ENCODE measurements at regions not wholly inside any gene's neighbourhood (a gene's known extent, or its start where the extent isn't known, plus 50 kb on each side); places are given as distances from the start of the nearest gene placed in this dataset.

GRCh38 chr4:10183462-10183861, 66.9 kb upstream of the WDR1 start:
- H3K4me3 ChIP-seq, result no peak overlapping the region
- H3K4me2 ChIP-seq (ENCODE audit: control insufficient read depth, insufficient read depth), result no peak overlapping the region
- no peaks in the 10 kb centered on the region for H3K27me3 ChIP-seq (replicated peaks in 1 of 2; ENCODE audit: control insufficient read depth in 2 of 2, insufficient read depth in 2 of 2, low read length in 1 of 2)
- FAIRE-seq (no peak), ATAC-seq (no peak), DNase-seq (ENCODE audit: low read depth, low spot score) (no peak)
- no peak overlapping the region for H2AFZ ChIP-seq (ENCODE audit: control insufficient read depth, low read depth, low read length)
- no peak overlapping the region for H3K27ac ChIP-seq (ENCODE audit: control insufficient read depth, insufficient read depth)
- 0% methylated on average over 1 of the region's 1 CpG for WGBS (ENCODE audit: insufficient coverage, insufficient replicate concordance, low lambda C conversion rate, missing lambda C conversion rate)
- POLR2A ChIA-PET, result no interaction called here
- RAD21 ChIA-PET (ENCODE audit: unreplicated experiment), result no interaction called here
- H4K20me1 ChIP-seq (ENCODE audit: control insufficient read depth, insufficient read depth), result no peaks in the 10 kb centered on the region
- H3K36me3 ChIP-seq (ENCODE audit: control insufficient read depth in 2 of 2, insufficient read depth in 2 of 2, low read length in 1 of 2), result no peaks in the 10 kb centered on the region
- intact Hi-C loops (cut with micrococcal nuclease; ENCODE audit: unreplicated experiment) (no loop called here), in situ Hi-C loops (cut with MboI) (no loop called here)
- H3K79me2 ChIP-seq (ENCODE audit: control insufficient read depth, insufficient read depth, low read length), result no peaks in the 10 kb centered on the region
- BruUV-seq (replicated peaks), result no TSS peak
- H3K9ac ChIP-seq (ENCODE audit: control insufficient read depth, insufficient read depth, low read length), result no peak overlapping the region
- CTCF ChIA-PET, result interaction anchor here (1.4 kb wide), 1 partner anchor 16 kb away, joined by 3 read pairs; no protein-coding TSS in a partner anchor
- peaks cover 7% of the 10 kb centered on the region; the same call in 1 of the 2 replicates for H3K4me1 ChIP-seq (ENCODE audit: control insufficient read depth, insufficient read depth, low read length)
- SMC1A ChIA-PET (ENCODE audit: uncharacterized antibody, unreplicated experiment), result no interaction called here
- no peaks in the 10 kb centered on the region; the same call in 2 of the 3 replicates for H3K9me3 ChIP-seq (replicated peaks; ENCODE audit: control insufficient read depth, insufficient read depth, low read length)
- no peak for TF ChIP-seq CEBPB (IDR thresholded peaks at IDR 0.05; ENCODE audit: borderline replicate concordance in 1 of 2, low read depth in 2 of 2, low read length in 2 of 2)
- no peak for TF ChIP-seq HDAC2 (IDR thresholded peaks at IDR 0.05)
- TF ChIP-seq CHD1 (IDR thresholded peaks at IDR 0.05; ENCODE audit: low read depth, low read length), result no peak
- no peak for TF ChIP-seq MAX (IDR thresholded peaks at IDR 0.05; ENCODE audit: low read depth, low read length)
- TF ChIP-seq PAX5 (IDR thresholded peaks at IDR 0.05; ENCODE audit: borderline replicate concordance, low read depth, low read length), result no peak
- TF ChIP-seq RELB (IDR thresholded peaks at IDR 0.05; ENCODE audit: low read depth), result no peak
- TF ChIP-seq RB1 (IDR thresholded peaks at IDR 0.05; ENCODE audit: borderline replicate concordance), result no peak
- TF ChIP-seq ZNF217 (IDR thresholded peaks at IDR 0.05), result no peak
- no peak for TF ChIP-seq CTCF (IDR thresholded peaks at IDR 0.05 in 2 of 3, conservative IDR thresholded peaks at IDR 0.05 in 1 of 3; ENCODE audit: control insufficient read depth in 2 of 3, extremely low read depth in 1 of 3, insufficient read depth in 1 of 3, low read depth in 3 of 3, low read length in 3 of 3)
- no peak for TF ChIP-seq ATF2 (IDR thresholded peaks at IDR 0.05; ENCODE audit: low read length)
- no peak for TF ChIP-seq POU2F2 (IDR thresholded peaks at IDR 0.05; ENCODE audit: borderline replicate concordance, low read depth, low read length)
- no peak for TF ChIP-seq CEBPZ (IDR thresholded peaks at IDR 0.05; ENCODE audit: low read depth, low read length)
- no peak for TF ChIP-seq PML (IDR thresholded peaks at IDR 0.05; ENCODE audit: low read length)
- no peak for TF ChIP-seq SIX5 (IDR thresholded peaks at IDR 0.05; ENCODE audit: low read depth, low read length, severe bottlenecking)
